ENCODE measurements at regions not wholly inside any gene's neighbourhood (a gene's known extent, or its start where the extent isn't known, plus 50 kb on each side); places are given as distances from the start of the nearest gene placed in this dataset.

DNA sequence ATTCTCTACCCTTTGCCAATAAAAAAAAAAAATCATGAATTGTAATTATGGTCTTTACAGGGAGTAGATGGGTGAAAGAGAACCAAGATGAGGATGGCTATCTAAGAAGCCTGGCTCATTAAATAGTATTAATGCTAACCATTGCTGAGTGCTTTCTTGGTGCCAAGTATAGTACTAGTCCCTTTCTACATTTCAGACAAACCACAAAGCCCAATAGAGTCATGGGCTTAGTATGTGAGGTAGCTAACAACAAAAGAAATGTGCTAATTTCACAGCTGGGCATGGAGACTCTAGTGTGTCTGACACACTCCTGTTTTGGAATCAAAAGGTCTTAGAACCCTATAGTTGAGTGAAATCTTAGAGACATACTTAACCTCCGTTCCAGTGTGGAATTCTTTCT is 84.5 kb upstream of the ESRRG start:
- no peak for DNase-seq

DNA sequence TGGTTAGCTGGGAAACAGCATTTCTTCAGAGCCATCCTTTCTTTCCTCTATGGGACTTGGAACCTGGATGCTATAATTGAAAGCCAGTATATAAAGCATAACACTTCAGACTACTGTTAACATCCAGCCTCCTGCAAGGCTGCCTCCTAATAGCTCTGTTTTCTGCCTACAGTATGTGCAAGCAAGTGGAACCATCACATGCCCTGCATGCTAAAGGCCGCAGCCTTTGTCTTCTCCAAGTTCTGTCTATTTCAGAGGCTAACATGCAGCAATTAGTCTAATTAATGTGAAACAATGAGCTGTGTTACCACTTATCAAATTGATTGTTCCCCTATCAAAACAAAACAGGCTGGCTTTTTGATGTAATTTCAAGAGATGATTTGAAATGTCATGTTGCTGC is 82.7 kb upstream of the ESRRG start:
- no peak for DNase-seq

GRCh38 chr1:216805233-216805632 is 82.0 kb upstream of the ESRRG start:
- no peak for DNase-seq

DNA sequence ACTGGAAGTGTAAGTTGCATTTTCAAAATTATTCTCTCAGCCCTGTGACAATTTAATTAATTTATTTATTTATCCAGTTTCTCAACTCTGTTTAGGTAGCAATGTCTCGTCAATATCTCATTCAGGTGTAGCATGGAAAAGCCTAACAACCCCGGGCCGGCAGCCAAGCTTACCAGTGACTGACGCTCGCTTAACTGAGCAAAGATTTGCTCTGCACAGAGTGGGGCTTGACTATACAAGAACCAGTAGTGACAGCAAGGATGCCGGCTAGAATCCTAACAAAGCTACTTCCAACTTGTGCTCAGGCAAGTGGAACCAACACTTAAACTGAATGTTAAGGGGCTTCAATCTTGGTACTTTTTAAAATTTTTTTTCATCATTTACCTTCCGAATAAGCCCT is 80.9 kb upstream of the ESRRG start:
- DNase-seq: no peak

GRCh38 chr1:216794586-216794985 is 71.4 kb upstream of the ESRRG start:
- no peak for DNase-seq

DNA sequence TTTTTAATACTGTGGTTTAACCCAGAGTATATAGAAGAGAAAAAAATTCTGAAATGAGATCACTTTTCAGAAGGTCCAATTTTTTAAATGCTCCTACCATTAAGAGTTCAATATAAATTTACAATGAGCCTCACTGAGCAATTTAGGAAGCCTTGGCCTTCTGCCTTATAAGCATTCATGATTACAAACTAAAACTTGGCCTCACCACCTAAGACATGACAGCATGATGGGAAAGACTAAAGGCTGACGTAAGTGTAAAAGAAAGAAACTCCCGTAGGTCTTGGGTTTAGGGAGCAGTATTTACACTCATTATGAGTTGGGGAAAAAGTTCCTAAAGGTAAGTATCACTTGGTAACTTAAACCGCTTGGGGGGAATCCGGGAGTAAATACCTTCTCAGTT is 70.7 kb upstream of the ESRRG start:
- no peak for DNase-seq

GRCh38 chr1:216793303-216793702 is 70.1 kb upstream of the ESRRG start:
- no peak for DNase-seq

GRCh38 chr1:216788671-216789070 is 65.4 kb upstream of the ESRRG start:
- no peak for DNase-seq

DNA sequence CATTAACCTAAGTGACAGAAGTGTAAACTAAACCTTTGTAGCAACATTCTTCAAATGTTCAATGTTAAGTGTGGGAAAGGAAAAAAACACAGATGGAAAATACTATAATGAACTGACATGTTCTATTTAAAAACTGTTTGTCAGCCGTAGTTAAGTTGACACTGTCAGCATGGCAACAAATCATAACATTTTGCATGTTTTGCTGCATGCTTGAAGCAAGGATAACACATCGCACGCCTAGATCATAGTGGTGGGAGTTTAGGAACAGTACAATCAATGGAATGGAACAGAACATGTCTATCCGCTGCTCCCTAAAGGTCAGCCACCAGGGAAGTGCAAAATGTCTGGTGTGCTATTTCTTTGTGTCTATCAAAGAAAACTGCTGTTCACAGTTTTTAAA is 62.5 kb upstream of the ESRRG start:
- DNase-seq: no peak

DNA sequence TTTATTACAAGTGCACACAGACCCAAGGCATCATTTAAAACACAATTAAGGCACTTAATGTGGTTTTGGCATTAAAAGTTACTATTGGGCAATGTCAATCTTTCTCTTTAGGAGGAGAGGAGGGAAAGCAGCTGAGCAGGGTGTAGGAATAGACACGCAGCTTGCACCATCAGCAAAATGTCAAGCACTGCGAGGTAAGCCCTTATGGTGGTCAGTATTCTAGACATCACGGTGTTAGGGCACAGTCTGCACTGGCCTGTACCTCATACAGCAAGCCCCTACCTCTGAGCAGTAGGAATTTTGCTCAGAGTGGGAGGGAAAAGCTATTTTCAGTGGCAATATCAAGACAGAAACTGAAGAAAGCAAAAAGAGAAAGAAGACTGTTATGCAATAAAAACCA is 62.0 kb upstream of the ESRRG start:
- no peak for DNase-seq

DNA sequence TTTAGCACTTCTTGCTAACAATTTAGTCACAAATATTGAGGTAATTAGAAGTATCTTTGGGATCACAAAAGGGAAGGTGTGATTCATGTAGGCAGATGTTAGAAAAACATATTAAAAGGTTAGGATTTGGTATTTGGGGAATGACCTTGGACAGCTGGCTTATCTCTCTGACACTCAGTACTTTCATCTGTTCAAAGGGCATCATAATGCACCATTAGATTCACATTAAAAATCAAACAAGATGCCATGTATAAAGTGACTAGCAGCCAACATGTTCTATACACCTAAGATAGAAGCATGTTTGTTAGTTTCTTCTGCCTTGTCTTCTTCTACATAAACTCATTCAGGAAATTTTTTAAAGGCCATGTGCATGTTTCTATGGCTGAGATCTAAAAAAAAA is 56.5 kb upstream of the ESRRG start:
- DNase-seq: no peak

DNA sequence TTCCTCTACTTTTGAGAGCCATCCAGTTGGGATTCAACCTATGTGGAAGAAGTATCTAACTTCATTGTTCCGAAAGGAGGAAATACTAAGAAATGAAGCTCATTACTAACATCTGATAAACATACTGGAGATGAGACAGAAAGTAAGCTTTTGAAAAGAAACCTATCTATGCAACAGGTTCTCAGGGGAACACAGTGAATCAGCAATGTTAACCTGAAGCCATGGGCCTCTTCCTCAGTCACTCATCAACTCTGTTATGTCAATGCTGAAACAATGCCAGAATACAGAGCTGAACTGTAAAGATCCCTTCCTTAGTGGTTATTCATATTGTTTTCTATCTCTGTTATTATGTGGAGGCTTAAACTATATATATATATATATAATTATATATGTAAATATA is 55.5 kb upstream of the ESRRG start:
- no peak for DNase-seq

GRCh38 chr1:216777148-216777547 is 53.9 kb upstream of the ESRRG start:
- no peak for DNase-seq

Data from dermis blood vessel endothelial cell (primary cell).